Gastroesophageal sphincter (tissue), 3 donors: ENCODE measurements at regions not wholly inside any gene's neighbourhood (a gene's known extent, or its start where the extent isn't known, plus 50 kb on each side); places are given as distances from the start of the nearest gene placed in this dataset.

Experiments used
- POLR2AphosphoS5 ChIP-seq: sonication (generic); formaldehyde crosslinking; IDR thresholded peaks from one replicate; pipeline ENCODE4 v1.6.1; 2017; ENCODE audit warnings: antibody characterized with exemption
- TF ChIP-seq, protein P1 (sequence below), 4 experiments: fragments of 200-600 bp in 2 of 4; fragments of 450-650 bp in 2 of 4; sonication (generic) in 1 of 4; IDR thresholded peaks; one replicate each; pipeline ENCODE4 v1.5.1; 2017 to 2019; ENCODE audit warnings: antibody characterized with exemption in 4 of 4, mild to moderate bottlenecking in 2 of 4, moderate library complexity in 2 of 4

DNA sequence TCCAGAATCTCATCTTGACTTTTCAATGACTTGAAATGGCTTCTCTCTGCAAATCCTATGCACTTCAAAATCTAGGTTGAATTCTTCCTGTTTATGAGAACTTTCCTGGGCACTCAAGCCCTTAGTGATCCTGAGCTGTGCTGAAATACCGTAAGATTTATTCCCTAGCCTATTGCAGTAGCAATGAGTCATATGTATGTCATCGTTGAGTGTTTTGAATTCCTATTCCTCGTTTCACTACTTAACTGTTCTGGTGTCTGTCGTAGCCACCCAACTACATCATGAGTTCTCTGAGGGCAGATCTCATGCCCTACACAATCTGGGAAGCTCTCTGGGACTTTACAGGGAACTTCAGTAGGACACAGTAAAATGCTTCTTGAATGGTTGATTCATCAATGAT lies 190.8 kb upstream of the TMEM132C start:
- TF ChIP-seq, protein P1, sequence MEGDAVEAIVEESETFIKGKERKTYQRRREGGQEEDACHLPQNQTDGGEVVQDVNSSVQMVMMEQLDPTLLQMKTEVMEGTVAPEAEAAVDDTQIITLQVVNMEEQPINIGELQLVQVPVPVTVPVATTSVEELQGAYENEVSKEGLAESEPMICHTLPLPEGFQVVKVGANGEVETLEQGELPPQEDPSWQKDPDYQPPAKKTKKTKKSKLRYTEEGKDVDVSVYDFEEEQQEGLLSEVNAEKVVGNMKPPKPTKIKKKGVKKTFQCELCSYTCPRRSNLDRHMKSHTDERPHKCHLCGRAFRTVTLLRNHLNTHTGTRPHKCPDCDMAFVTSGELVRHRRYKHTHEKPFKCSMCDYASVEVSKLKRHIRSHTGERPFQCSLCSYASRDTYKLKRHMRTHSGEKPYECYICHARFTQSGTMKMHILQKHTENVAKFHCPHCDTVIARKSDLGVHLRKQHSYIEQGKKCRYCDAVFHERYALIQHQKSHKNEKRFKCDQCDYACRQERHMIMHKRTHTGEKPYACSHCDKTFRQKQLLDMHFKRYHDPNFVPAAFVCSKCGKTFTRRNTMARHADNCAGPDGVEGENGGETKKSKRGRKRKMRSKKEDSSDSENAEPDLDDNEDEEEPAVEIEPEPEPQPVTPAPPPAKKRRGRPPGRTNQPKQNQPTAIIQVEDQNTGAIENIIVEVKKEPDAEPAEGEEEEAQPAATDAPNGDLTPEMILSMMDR (IDR thresholded peaks at IDR 0.05) = no peak
- no peak for TF ChIP-seq POLR2AphosphoS5
